ENCODE measurements at regions not wholly inside any gene's neighbourhood (a gene's known extent, or its start where the extent isn't known, plus 50 kb on each side); places are given as distances from the start of the nearest gene placed in this dataset.
"Not testable (repeated sequence)": the region's sequence is repeated elsewhere in the genome, so short reads cannot be mapped to it uniquely, and the experiment has no call there.

- H3K4me3 ChIP-seq (ENCODE audit: low read length); DNase-seq (ENCODE audit: low read depth): not testable (repeated sequence)
These were observed 202.7 kb downstream of the LIPI start for GRCh38 chr21:14008006-14008405.

- DNase-seq (ENCODE audit: low read depth); H3K4me3 ChIP-seq (ENCODE audit: low read length): not testable (repeated sequence)
These were observed 204.6 kb downstream of the LIPI start for GRCh38 chr21:14006144-14006543.

GRCh38 chr21:13986996-13987958 is 223.5 kb downstream of the LIPI start:
- not testable (repeated sequence) for H3K4me3 ChIP-seq (ENCODE audit: low read length); DNase-seq (ENCODE audit: low read depth)

GRCh38 chr21:13985865-13986863 is 224.6 kb downstream of the LIPI start:
- H3K4me3 ChIP-seq (ENCODE audit: low read length); DNase-seq (ENCODE audit: low read depth): not testable (repeated sequence)

- DNase-seq (ENCODE audit: low read depth); H3K4me3 ChIP-seq (ENCODE audit: low read length): not testable (repeated sequence)
These were observed 225.5 kb downstream of the LIPI start for GRCh38 chr21:13985137-13985864.

GRCh38 chr21:13984728-13985127 is 226.0 kb downstream of the LIPI start:
- not testable (repeated sequence) for DNase-seq (ENCODE audit: low read depth); H3K4me3 ChIP-seq (ENCODE audit: low read length)

- not testable (repeated sequence) for DNase-seq (ENCODE audit: low read depth); H3K4me3 ChIP-seq (ENCODE audit: low read length)
These were observed 229.3 kb downstream of the LIPI start for GRCh38 chr21:13981176-13982087.

GRCh38 chr21:13980115-13980662 is 230.6 kb downstream of the LIPI start:
- peak; percentile 35 for TF ChIP-seq CTCF (IDR thresholded peaks at IDR 0.05; ENCODE audit: insufficient read depth, low read depth, low read length, missing control alignments)
- peak; percentile 57 for DNase-seq (ENCODE audit: low read depth)
- H3K4me3 ChIP-seq (ENCODE audit: low read length) = peak overlapping the region; percentile 26

- not testable (repeated sequence) for DNase-seq (ENCODE audit: low read depth)
- peak overlapping the region; percentile 26 for H3K4me3 ChIP-seq (ENCODE audit: low read length)
These were observed 231.1 kb downstream of the LIPI start for GRCh38 chr21:13979608-13980007.

GRCh38 chr21:13974582-13974981 is 236.2 kb downstream of the LIPI start:
- H3K4me3 ChIP-seq (ENCODE audit: low read length); DNase-seq (ENCODE audit: low read depth): not testable (repeated sequence)

- peak; percentile 78 for DNase-seq (ENCODE audit: low read depth)
- not testable (repeated sequence) for H3K4me3 ChIP-seq (ENCODE audit: low read length)
These were observed 240.9 kb downstream of the LIPI start for GRCh38 chr21:13969853-13970252.

GRCh38 chr21:13969002-13969401 is 241.8 kb downstream of the LIPI start:
- not testable (repeated sequence) for H3K4me3 ChIP-seq (ENCODE audit: low read length)

GRCh38 chr21:13963259-13963658 is 247.5 kb downstream of the LIPI start:
- H3K4me3 ChIP-seq (ENCODE audit: low read length); DNase-seq (ENCODE audit: low read depth): not testable (repeated sequence)

More at GRCh38 chr21:13969002-13969401, 241.8 kb downstream of the LIPI start:
- DNase-seq (ENCODE audit: low read depth) = not testable (repeated sequence)
